Mucosa of descending colon (tissue), 3 donors: ENCODE measurements at regions not wholly inside any gene's neighbourhood (a gene's known extent, or its start where the extent isn't known, plus 50 kb on each side); places are given as distances from the start of the nearest gene placed in this dataset.

Experiments
- ATAC-seq: fragments of 200-7000 bp; cut with Tn5 transposase; one replicate; pipeline ENCODE4 v1.9.1; 2020; ENCODE audit warnings: mild to moderate bottlenecking, moderate library complexity
- DNase-seq, 3 donors: peaks; one replicate each; pipeline ENCODE4 v3.0.0-alpha.2; 2020
- H3K36me3 ChIP-seq: fragments of 200-600 bp; one replicate; pipeline ENCODE4 v1.8.0; 2021; ENCODE audit warnings: low read depth, mild to moderate bottlenecking
- H3K4me1 ChIP-seq: fragments of 200-600 bp; one replicate; pipeline ENCODE4 v1.8.0; 2021; ENCODE audit warnings: low read depth, mild to moderate bottlenecking
- H3K4me3 ChIP-seq: fragments of 200-600 bp; one replicate; pipeline ENCODE4 v1.8.0; 2021; ENCODE audit warnings: mild to moderate bottlenecking
- H3K9me3 ChIP-seq: fragments of 200-600 bp; one replicate; pipeline ENCODE4 v1.8.0; 2021; ENCODE audit warnings: mild to moderate bottlenecking
- CTCF ChIP-seq: fragments of 200-600 bp; IDR thresholded peaks from one replicate; pipeline ENCODE4 v1.8.0; 2022; ENCODE audit warnings: antibody characterized with exemption, mild to moderate bottlenecking
- intact Hi-C, 2 donors: fragments of 100-400 bp; cut with DNase I in 1 of 2; cut with micrococcal nuclease in 1 of 2; formaldehyde crosslinking; loops; one replicate each; pipeline versions ENCODE4 v1.11.0 to v1.11.1; 2022; cut with DNase I, micrococcal nuclease
- donor health status: DM: no; HTN: no; CAD: no; lungs with moderate emphysema.
- donor health status: DM: no; HTN: no; CAD: no.
- donor health status: DM: no; HTN: yes; CAD: no.

GRCh38 chr2:216564611-216565010 is 66.0 kb downstream of the RPL37A start:
- TF ChIP-seq CTCF: no peak
- H3K4me1 ChIP-seq: no peaks in the 10 kb centered on the region
- H3K4me3 ChIP-seq: no peak overlapping the region
- H3K9me3 ChIP-seq: no peaks in the 10 kb centered on the region
- ATAC-seq (no peak), DNase-seq (no peak)
- no peaks in the 10 kb centered on the region for H3K36me3 ChIP-seq
- intact Hi-C loops: no loop called here

DNA sequence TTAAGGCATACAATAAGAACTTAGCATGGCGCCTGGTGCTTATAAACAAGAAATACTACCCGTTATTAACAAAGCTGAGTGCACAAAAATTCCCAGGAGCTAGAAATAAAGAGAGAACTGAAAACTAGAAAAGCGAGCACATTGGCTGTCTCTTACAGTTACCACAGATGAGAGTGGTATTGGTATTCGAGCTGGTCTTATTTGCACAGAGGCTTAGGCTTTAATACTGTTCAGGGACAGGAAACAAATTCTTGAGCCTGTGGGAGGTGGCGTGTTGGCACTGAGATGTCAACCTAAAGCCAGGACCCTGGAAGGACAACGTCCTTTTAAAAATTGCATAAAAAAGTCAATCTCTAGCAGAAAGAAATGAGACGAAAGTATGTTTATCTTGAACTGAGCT is 67.3 kb upstream of the IGFBP2 start:
- Histone ChIP-seq H3K4me3 (no peak overlapping the region), H3K4me1 (no peaks in the 10 kb centered on the region), H3K36me3 (no peaks in the 10 kb centered on the region), H3K9me3 (no peaks in the 10 kb centered on the region)
- no peak for TF ChIP-seq CTCF
- intact Hi-C loops: no loop called here
- DNase-seq: no peak
- no peak for ATAC-seq

GRCh38 chr2:216568576-216568975 is 64.6 kb upstream of the IGFBP2 start:
- DNase-seq: no peak
- H3K36me3 ChIP-seq: no peaks in the 10 kb centered on the region
- no peak overlapping the region for H3K4me3 ChIP-seq
- H3K9me3 ChIP-seq: peaks cover 3% of the 10 kb centered on the region
- no peak for ATAC-seq
- no peaks in the 10 kb centered on the region for H3K4me1 ChIP-seq
- intact Hi-C loops: no loop called here
- TF ChIP-seq CTCF: no peak

DNA sequence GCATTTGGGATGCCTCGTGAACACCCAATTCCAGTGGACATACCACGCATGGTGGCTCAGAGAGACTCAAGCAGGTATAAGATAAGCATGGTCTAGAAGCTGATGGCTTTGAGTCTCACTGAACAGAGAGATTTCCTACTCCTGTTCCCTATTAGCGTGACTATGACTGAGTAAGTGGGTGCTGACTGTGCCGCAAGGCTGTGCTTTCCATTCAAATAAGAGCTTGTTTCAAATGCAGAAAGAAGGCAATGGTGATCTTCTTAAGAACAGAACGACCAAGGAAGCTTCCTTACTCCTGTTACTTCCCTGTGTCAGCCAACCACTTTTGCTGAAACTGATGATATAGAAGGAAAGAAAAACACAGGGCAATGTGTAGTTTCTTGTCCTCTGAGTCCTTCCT is 63.5 kb upstream of the IGFBP2 start:
- DNase-seq: no peak
- intact Hi-C loops: no loop called here

GRCh38 chr2:216570357-216570756 is 62.9 kb upstream of the IGFBP2 start:
- no peak overlapping the region for H3K4me3 ChIP-seq
- TF ChIP-seq CTCF: no peak
- H3K36me3 ChIP-seq: no peaks in the 10 kb centered on the region
- DNase-seq (no peak), ATAC-seq (no peak)
- intact Hi-C loops: no loop called here
- H3K4me1 ChIP-seq: no peaks in the 10 kb centered on the region
- peaks cover 3% of the 10 kb centered on the region for H3K9me3 ChIP-seq

More for the DNA sequence above, 63.5 kb upstream of the IGFBP2 start:
- no peak for TF ChIP-seq CTCF
- Histone ChIP-seq H3K36me3 (no peaks in the 10 kb centered on the region), H3K4me3 (no peak overlapping the region), H3K9me3 (peaks cover 3% of the 10 kb centered on the region), H3K4me1 (no peaks in the 10 kb centered on the region)
- no peak for ATAC-seq

DNA sequence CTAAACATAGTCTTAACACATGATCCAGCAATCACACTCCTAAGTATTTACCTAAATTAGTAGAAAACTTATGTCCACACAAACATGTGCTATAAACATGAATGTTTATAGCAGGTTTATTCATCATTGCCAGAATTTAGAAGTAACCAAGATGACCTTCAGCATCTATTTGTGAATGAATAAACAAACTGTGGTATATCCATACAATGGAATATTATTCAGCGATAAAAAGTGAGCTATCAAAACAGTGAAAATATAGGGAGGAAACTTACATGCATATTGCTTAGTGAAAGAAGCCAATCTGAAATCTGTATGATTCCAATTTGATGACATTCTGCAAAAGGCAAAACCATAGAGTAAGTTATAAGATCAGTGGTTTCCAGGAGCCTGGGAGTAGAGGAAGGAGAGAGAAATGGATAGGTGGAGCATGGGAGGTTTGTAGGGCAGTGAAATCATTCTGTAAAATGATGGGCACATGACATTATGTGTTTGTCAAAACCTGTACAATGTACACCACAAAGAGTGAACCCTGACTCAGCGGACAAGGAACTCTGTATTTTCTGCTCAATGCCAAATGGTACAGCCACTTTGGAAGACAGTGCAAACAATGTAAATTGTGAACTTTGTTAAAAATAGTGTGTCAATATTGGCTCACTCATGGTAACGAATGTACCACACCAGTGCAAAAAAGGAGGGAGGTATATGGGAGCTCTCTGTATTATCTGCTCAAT is 61.9 kb upstream of the IGFBP2 start:
- no peak for TF ChIP-seq CTCF
- ATAC-seq: peak; percentile 41
- Histone ChIP-seq H3K9me3 (peaks cover 3% of the 10 kb centered on the region), H3K4me1 (no peaks in the 10 kb centered on the region), H3K4me3 (no peak overlapping the region), H3K36me3 (no peaks in the 10 kb centered on the region)
- intact Hi-C loops: no loop called here
- no peak for DNase-seq
